ENCODE measurements at regions not wholly inside any gene's neighbourhood (a gene's known extent, or its start where the extent isn't known, plus 50 kb on each side); places are given as distances from the start of the nearest gene placed in this dataset.

- Histone ChIP-seq H3K4me3 (no peak overlapping the region), H3K27me3 (no peaks in the 10 kb centered on the region)
- TF ChIP-seq Cebpa-rat (IDR thresholded peaks at IDR 0.05): no peak
Measured at GRCh38 chr1:41997153-41997552, 78.4 kb upstream of the HIVEP3 start.

GRCh38 chr1:41995441-41996130 is 76.9 kb upstream of the HIVEP3 start:
- no peak overlapping the region for H3K27ac ChIP-seq
- peaks cover 5% of the 10 kb centered on the region; the same call in 1 of the 2 replicates for H3K9me3 ChIP-seq
- no peaks in the 10 kb centered on the region for H4K20me1 ChIP-seq
- no peaks in the 10 kb centered on the region for H3K36me3 ChIP-seq
- no peak overlapping the region for H3K9ac ChIP-seq
- no peak overlapping the region for H3K4me3 ChIP-seq
- no peak overlapping the region for H3K4me2 ChIP-seq
- no peaks in the 10 kb centered on the region for H3K4me1 ChIP-seq
- no peaks in the 10 kb centered on the region for H3K27me3 ChIP-seq
- TF ChIP-seq Cebpa-rat (IDR thresholded peaks at IDR 0.05): no peak

More at GRCh38 chr1:41997153-41997552, 78.4 kb upstream of the HIVEP3 start:
- no peaks in the 10 kb centered on the region for H3K36me3 ChIP-seq
- no peak overlapping the region for H3K27ac ChIP-seq
- H3K9ac ChIP-seq: no peak overlapping the region
- no peak overlapping the region for H3K4me2 ChIP-seq
- H4K20me1 ChIP-seq: no peaks in the 10 kb centered on the region
- H3K4me1 ChIP-seq: no peaks in the 10 kb centered on the region
- peaks cover 5% of the 10 kb centered on the region; the same call in 1 of the 2 replicates for H3K9me3 ChIP-seq

- no peak overlapping the region for H3K4me2 ChIP-seq
- no peak for TF ChIP-seq Cebpa-rat (IDR thresholded peaks at IDR 0.05)
- H3K9me3 ChIP-seq: peaks cover 5% of the 10 kb centered on the region; the same call in 1 of the 2 replicates
- H3K36me3 ChIP-seq: no peaks in the 10 kb centered on the region
- no peaks in the 10 kb centered on the region for H3K4me1 ChIP-seq
- H4K20me1 ChIP-seq: no peaks in the 10 kb centered on the region
- no peak overlapping the region for H3K9ac ChIP-seq
- H3K27ac ChIP-seq: no peak overlapping the region
- H3K27me3 ChIP-seq: no peaks in the 10 kb centered on the region
- H3K4me3 ChIP-seq: no peak overlapping the region
Measured at GRCh38 chr1:41994195-41994894, 75.6 kb upstream of the HIVEP3 start.

GRCh38 chr1:41983451-41983850 is 64.7 kb upstream of the HIVEP3 start:
- H3K27me3 ChIP-seq: no peaks in the 10 kb centered on the region
- H3K9me3 ChIP-seq: no peaks in the 10 kb centered on the region
- H3K36me3 ChIP-seq: no peaks in the 10 kb centered on the region
- no peaks in the 10 kb centered on the region for H4K20me1 ChIP-seq
- H3K9ac ChIP-seq: no peak overlapping the region
- TF ChIP-seq Cebpa-rat (IDR thresholded peaks at IDR 0.05): no peak
- no peak overlapping the region for H3K4me2 ChIP-seq
- no peak overlapping the region for H3K27ac ChIP-seq
- H3K4me1 ChIP-seq: no peaks in the 10 kb centered on the region
- no peak overlapping the region for H3K4me3 ChIP-seq

GRCh38 chr1:41981796-41982195 is 63.1 kb upstream of the HIVEP3 start:
- H3K9me3 ChIP-seq: no peaks in the 10 kb centered on the region
- H4K20me1 ChIP-seq: no peaks in the 10 kb centered on the region
- no peaks in the 10 kb centered on the region for H3K4me1 ChIP-seq
- no peak overlapping the region for H3K4me3 ChIP-seq
- no peak overlapping the region for H3K27ac ChIP-seq
- H3K9ac ChIP-seq: no peak overlapping the region
- H3K4me2 ChIP-seq: no peak overlapping the region
- no peak for TF ChIP-seq Cebpa-rat (IDR thresholded peaks at IDR 0.05)
- H3K27me3 ChIP-seq: no peaks in the 10 kb centered on the region
- H3K36me3 ChIP-seq: no peaks in the 10 kb centered on the region

- no peak for TF ChIP-seq Cebpa-rat (IDR thresholded peaks at IDR 0.05)
- Histone ChIP-seq H3K9me3 (no peaks in the 10 kb centered on the region), H3K4me2 (no peak overlapping the region), H3K4me1 (no peaks in the 10 kb centered on the region), H3K4me3 (no peak overlapping the region), H3K9ac (no peak overlapping the region), H3K36me3 (no peaks in the 10 kb centered on the region), H3K27me3 (no peaks in the 10 kb centered on the region), H4K20me1 (no peaks in the 10 kb centered on the region), H3K27ac (no peak overlapping the region)
Measured at GRCh38 chr1:41980827-41981653, 62.3 kb upstream of the HIVEP3 start.

- Histone ChIP-seq H3K27me3 (no peaks in the 10 kb centered on the region), H3K4me3 (no peak overlapping the region), H3K9ac (no peak overlapping the region), H4K20me1 (no peaks in the 10 kb centered on the region), H3K4me1 (no peaks in the 10 kb centered on the region), H3K4me2 (no peak overlapping the region), H3K9me3 (no peaks in the 10 kb centered on the region), H3K36me3 (no peaks in the 10 kb centered on the region), H3K27ac (no peak overlapping the region)
- no peak for TF ChIP-seq Cebpa-rat (IDR thresholded peaks at IDR 0.05)
Measured at GRCh38 chr1:41978986-41979385, 60.3 kb upstream of the HIVEP3 start.

- Histone ChIP-seq H4K20me1 (no peaks in the 10 kb centered on the region), H3K9ac (no peak overlapping the region)
Measured at GRCh38 chr1:41977326-41977725, 58.6 kb upstream of the HIVEP3 start.

GRCh38 chr1:41976671-41977070 is 57.9 kb upstream of the HIVEP3 start:
- H3K27ac ChIP-seq: no peak overlapping the region
- no peaks in the 10 kb centered on the region for H3K4me1 ChIP-seq
- H4K20me1 ChIP-seq: no peaks in the 10 kb centered on the region
- H3K27me3 ChIP-seq: no peaks in the 10 kb centered on the region
- no peaks in the 10 kb centered on the region for H3K36me3 ChIP-seq
- H3K4me2 ChIP-seq: no peak overlapping the region
- TF ChIP-seq Cebpa-rat (IDR thresholded peaks at IDR 0.05): no peak
- H3K9me3 ChIP-seq: no peaks in the 10 kb centered on the region
- no peak overlapping the region for H3K9ac ChIP-seq
- H3K4me3 ChIP-seq: no peak overlapping the region

More at GRCh38 chr1:41977326-41977725, 58.6 kb upstream of the HIVEP3 start:
- no peaks in the 10 kb centered on the region for H3K36me3 ChIP-seq
- no peaks in the 10 kb centered on the region for H3K9me3 ChIP-seq
- H3K4me2 ChIP-seq: no peak overlapping the region
- no peaks in the 10 kb centered on the region for H3K27me3 ChIP-seq
- no peaks in the 10 kb centered on the region for H3K4me1 ChIP-seq
- TF ChIP-seq Cebpa-rat (IDR thresholded peaks at IDR 0.05): no peak
- H3K4me3 ChIP-seq: no peak overlapping the region
- no peak overlapping the region for H3K27ac ChIP-seq

Measured in BLaER1 (cell line).